Omental fat pad (tissue), 3 donors: ENCODE measurements at regions not wholly inside any gene's neighbourhood (a gene's known extent, or its start where the extent isn't known, plus 50 kb on each side); places are given as distances from the start of the nearest gene placed in this dataset.
"Not testable (repeated sequence)": the region's sequence is repeated elsewhere in the genome, so short reads cannot be mapped to it uniquely, and the experiment has no call there.

ENCODE experiments used
- ATAC-seq: fragments of 150-250 bp; one replicate; pipeline ENCODE4 v1.9.1; 2016; ENCODE audit warnings: mild to moderate bottlenecking, moderate library complexity; ENCODE audit not compliant: low FRiP score
- DNase-seq: peaks from one replicate; pipeline ENCODE4 v3.0.0-alpha.2; 2019; ENCODE audit warnings: low spot score
- CTCF ChIP-seq, 3 donors: fragments of 450-650 bp; IDR thresholded peaks; one replicate each; pipeline ENCODE4 v1.5.1; 2016 to 2017; ENCODE audit warnings: antibody characterized with exemption in 3 of 3, mild to moderate bottlenecking in 3 of 3, moderate library complexity in 2 of 3

GRCh38 chr3:59178698-59179097, 128.9 kb upstream of the CFAP20DC start:
- no peak for ATAC-seq
- DNase-seq, result no peak
- no peak for TF ChIP-seq CTCF (IDR thresholded peaks at IDR 0.05)

GRCh38 chr3:59171491-59171890, 121.7 kb upstream of the CFAP20DC start:
- ATAC-seq (no peak), DNase-seq (no peak)
- no peak for TF ChIP-seq CTCF (IDR thresholded peaks at IDR 0.05)

- not testable (repeated sequence) for DNase-seq, ATAC-seq
Observed at GRCh38 chr3:59170166-59170565, 120.3 kb upstream of the CFAP20DC start.

- ATAC-seq (no peak), DNase-seq (no peak)
- no peak for TF ChIP-seq CTCF (IDR thresholded peaks at IDR 0.05)
Observed at GRCh38 chr3:59167756-59168155, 117.9 kb upstream of the CFAP20DC start.

GRCh38 chr3:59163953-59164352, 114.1 kb upstream of the CFAP20DC start:
- no peak for DNase-seq
- no peak for TF ChIP-seq CTCF (IDR thresholded peaks at IDR 0.05)
- no peak for ATAC-seq

GRCh38 chr3:59161048-59161447, 111.2 kb upstream of the CFAP20DC start:
- ATAC-seq (no peak), DNase-seq (no peak)
- TF ChIP-seq CTCF (IDR thresholded peaks at IDR 0.05), result no peak

GRCh38 chr3:59160133-59160746, 110.4 kb upstream of the CFAP20DC start:
- ATAC-seq, result no peak

More at GRCh38 chr3:59160133-59160746, 110.4 kb upstream of the CFAP20DC start:
- DNase-seq, result no peak
- no peak for TF ChIP-seq CTCF (IDR thresholded peaks at IDR 0.05)
